SK-N-SH (cell line): ENCODE measurements at regions not wholly inside any gene's neighbourhood (a gene's known extent, or its start where the extent isn't known, plus 50 kb on each side); places are given as distances from the start of the nearest gene placed in this dataset.

ENCODE experiments used
- CTCF ChIA-PET: fragments of 300-600, 350-600 bp; formaldehyde crosslinking; extraction: SDS; loops from one replicate; lab custom pipeline; 2021; lab: Yijun Ruan, JAX
- POLR2A ChIA-PET: fragments of 350-600 bp; sonication (Branson Sonifier 250); formaldehyde crosslinking; extraction: SDS; loops from one replicate; lab custom pipeline; 2020; ENCODE audit warnings: antibody characterized with exemption, inconsistent platforms; lab: Yijun Ruan, JAX
- DNase-seq: peaks from one replicate; pipeline ENCODE4 v3.0.0; 2012
- H2AFZ ChIP-seq: fragments of 200-600 bp; sonication (generic); 2 replicates; pipeline ENCODE4 v1.8.1; 2016; ENCODE audit warnings: antibody characterized with exemption, mild to moderate bottlenecking, low read depth
- H3F3A ChIP-seq: fragments of 200-600 bp; sonication (generic); replicated peaks from 2 replicates; pipeline ENCODE3; 2016; ENCODE audit warnings: antibody characterized with exemption, mild to moderate bottlenecking; ENCODE audit not compliant: insufficient read depth
- H3K27ac ChIP-seq, 2 experiments: fragments of 200-500 bp in 1 of 2; fragments of 200-600 bp in 1 of 2; sonication (Bioruptor generic) in 1 of 2; sonication (generic), shearing (Covaris generic) in 1 of 2; 2 replicates each; pipeline versions ENCODE4 v1.5.1 to v1.6.1; 2014 to 2016; ENCODE audit warnings: low read depth in 2 of 2, inconsistent platforms in 1 of 2, low read length in 1 of 2, mild to moderate bottlenecking in 1 of 2, mixed read lengths in 1 of 2
- H3K27me3 ChIP-seq: fragments of 200-600 bp; sonication (generic), shearing (Covaris generic); 2 replicates; pipeline ENCODE4 v1.6.1; 2016; ENCODE audit warnings: mixed run types; ENCODE audit not compliant: insufficient read depth
- H3K36me3 ChIP-seq, 2 experiments: fragments of 200-500 bp in 1 of 2; fragments of 200-600 bp in 1 of 2; sonication (Bioruptor generic) in 1 of 2; sonication (generic) in 1 of 2; replicated peaks in 1 of 2; 2 replicates each; pipeline versions ENCODE3 to v1.5.1; 2014 to 2016; ENCODE audit warnings: low read length in 1 of 2, mild to moderate bottlenecking in 1 of 2; ENCODE audit not compliant: insufficient read depth in 2 of 2, control insufficient read depth in 1 of 2
- H3K4me1 ChIP-seq, 2 experiments: fragments of 200-500 bp in 1 of 2; fragments of 200-600 bp in 1 of 2; sonication (Bioruptor generic) in 1 of 2; sonication (generic), shearing (Covaris generic) in 1 of 2; 2 replicates each; pipeline versions ENCODE4 v1.5.1 to v1.6.1; 2014 to 2016; ENCODE audit warnings: low read depth in 1 of 2, low read length in 1 of 2, mixed run types in 1 of 2; ENCODE audit not compliant: insufficient read depth in 2 of 2, control insufficient read depth in 1 of 2
- H3K4me2 ChIP-seq: fragments of 200-600 bp; sonication (generic), shearing (Covaris generic); 2 replicates; pipeline ENCODE4 v1.6.1; 2017; ENCODE audit warnings: mixed run types
- H3K4me3 ChIP-seq, 2 experiments: fragments of 200-500 bp in 1 of 2; fragments of 200-600 bp in 1 of 2; sonication (Bioruptor generic) in 1 of 2; sonication (generic), shearing (Covaris generic) in 1 of 2; 2 replicates each; pipeline versions ENCODE4 v1.5.1 to v1.8.1; 2014 to 2016; ENCODE audit warnings: low read depth in 2 of 2, inconsistent platforms in 1 of 2, low read length in 1 of 2, mild to moderate bottlenecking in 1 of 2, mixed read lengths in 1 of 2, moderate library complexity in 1 of 2
- H3K79me2 ChIP-seq: fragments of 200-600 bp; sonication (generic); 2 replicates; pipeline ENCODE4 v1.8.1; 2017; ENCODE audit warnings: mild to moderate bottlenecking; ENCODE audit not compliant: insufficient read depth
- H3K9ac ChIP-seq: fragments of 200-600 bp; sonication (generic); 2 replicates; pipeline ENCODE4 v1.6.1; 2017; ENCODE audit warnings: mixed run types
- H3K9me2 ChIP-seq: fragments of 200-600 bp; sonication (generic); 2 replicates; pipeline ENCODE4 v1.6.1; 2017; ENCODE audit warnings: mixed run types
- H3K9me3 ChIP-seq: fragments of 200-600 bp; sonication (generic); 2 replicates; pipeline ENCODE4 v1.6.1; 2017; ENCODE audit warnings: mixed run types, mild to moderate bottlenecking, moderate library complexity
- H4K20me1 ChIP-seq: fragments of 200-600 bp; sonication (generic); 2 replicates; pipeline ENCODE4 v1.6.1; 2017; ENCODE audit warnings: mild to moderate bottlenecking, mixed run types; ENCODE audit not compliant: insufficient read depth
- CHD2 ChIP-seq: fragments of 150-350 bp; IDR thresholded peaks from 2 replicates; pipeline ENCODE4 v1.6.1; 2018; ENCODE audit warnings: low read length; ENCODE audit not compliant: partially characterized antibody
- EP300 ChIP-seq, 2 experiments: IDR thresholded peaks; 2 replicates each; pipeline versions ENCODE4 v1.4.0 to v1.6.1; 2012; ENCODE audit warnings: borderline replicate concordance in 1 of 2, low read depth in 1 of 2, low read length in 1 of 2
- FOSL2 ChIP-seq: IDR thresholded peaks from 2 replicates; pipeline ENCODE4 v1.4.0; 2012; ENCODE audit warnings: low read depth, mild to moderate bottlenecking, moderate library complexity, borderline replicate concordance
- FOXJ3 ChIP-seq: sonication (generic); formaldehyde crosslinking; IDR thresholded peaks from 2 replicates; pipeline ENCODE4 v1.5.1; 2020; ENCODE audit warnings: mild to moderate bottlenecking, missing genetic modification reagents
- FOXM1 ChIP-seq: IDR thresholded peaks from 2 replicates; pipeline ENCODE4 v1.4.0; 2012; ENCODE audit warnings: low read depth, mild to moderate bottlenecking
- GABPA ChIP-seq: IDR thresholded peaks from 2 replicates; pipeline ENCODE4 v1.4.0; 2012; ENCODE audit warnings: low read depth, mild to moderate bottlenecking
- GATA2 ChIP-seq: sonication (generic); formaldehyde crosslinking; IDR thresholded peaks from 2 replicates; pipeline ENCODE4 v1.5.0; 2020; ENCODE audit warnings: mild to moderate bottlenecking, missing genetic modification reagents
- MXI1 ChIP-seq: IDR thresholded peaks from 2 replicates; pipeline ENCODE4 v1.6.1; 2012; ENCODE audit warnings: mild to moderate bottlenecking, low read depth, low read length, improper control_type of control experiment
- NRF1 ChIP-seq: IDR thresholded peaks from 2 replicates; pipeline ENCODE4 v1.6.1; 2012; ENCODE audit warnings: low read depth, mild to moderate bottlenecking, low read length
- RAD21 ChIP-seq: IDR thresholded peaks from 2 replicates; pipeline ENCODE4 v1.6.1; 2012; ENCODE audit warnings: mild to moderate bottlenecking, low read length
- RCOR1 ChIP-seq: fragments of 150-350 bp; IDR thresholded peaks from 2 replicates; pipeline ENCODE4 v1.6.1; 2017; ENCODE audit warnings: antibody characterized with exemption, low read length
- REST ChIP-seq: IDR thresholded peaks from 2 replicates; pipeline ENCODE4 v1.6.1; 2012; ENCODE audit warnings: mild to moderate bottlenecking, low read depth, low read length, moderate library complexity
- SIN3A ChIP-seq: IDR thresholded peaks from 2 replicates; pipeline ENCODE4 v1.6.1; 2012; ENCODE audit warnings: low read depth, mild to moderate bottlenecking, low read length, moderate library complexity, borderline replicate concordance
- TAF1 ChIP-seq: IDR thresholded peaks from 2 replicates; pipeline ENCODE4 v1.6.1; 2012; ENCODE audit warnings: low read depth, mild to moderate bottlenecking, low read length, moderate library complexity, borderline replicate concordance
- TCF12 ChIP-seq: IDR thresholded peaks from 2 replicates; pipeline ENCODE4 v1.4.0; 2012
- TEAD4 ChIP-seq: IDR thresholded peaks from 2 replicates; pipeline ENCODE4 v1.4.0; 2012; ENCODE audit warnings: mild to moderate bottlenecking, borderline replicate concordance; ENCODE audit not compliant: insufficient read depth
- YY1 ChIP-seq: IDR thresholded peaks from 2 replicates; pipeline ENCODE4 v1.4.0; 2012; ENCODE audit warnings: low read depth, mild to moderate bottlenecking
- ZBTB33 ChIP-seq: IDR thresholded peaks from 2 replicates; pipeline ENCODE4 v1.4.0; 2012; ENCODE audit warnings: low read depth, borderline replicate concordance
- WGBS: methylation state at CpG from one replicate; pipeline ENCODE4 v1.1.6; 2017; ENCODE audit warnings: low lambda C conversion rate; 5-methylcytosine and 5-hydroxymethylcytosine counted together

- TF ChIP-seq EP300 (IDR thresholded peaks at IDR 0.05; ENCODE audit: borderline replicate concordance in 1 of 2, low read depth in 1 of 2, low read length in 1 of 2) = no peak
- TF ChIP-seq NRF1 = no peak
- TF ChIP-seq FOSL2 = no peak
- TF ChIP-seq RCOR1 = no peak
Measured at GRCh38 chr1:91173346-91173890, 151.6 kb upstream of the ZNF644 start (continued).

- ChIA-PET POLR2A (no interaction called here), CTCF (interaction anchor here (1.5 to 6.7 kb wide), 3 partner anchors 7 to 110 kb away, joined by 3 to 70 read pairs (median 5); no protein-coding TSS in a partner anchor)
- no peak overlapping the region for H3K4me3 ChIP-seq
- no peaks in the 10 kb centered on the region for H3K9me3 ChIP-seq
- H3K9me2 ChIP-seq = no peaks in the 10 kb centered on the region
- H3K27me3 ChIP-seq = peaks cover 7% of the 10 kb centered on the region; the same call in 1 of the 2 replicates
- DNase-seq = no peak
- no peaks in the 10 kb centered on the region for H3F3A ChIP-seq
- no peaks in the 10 kb centered on the region for H3K79me2 ChIP-seq
- 5% methylated on average over 2 of the region's 2 CpGs for WGBS
- no peaks in the 10 kb centered on the region for H3K36me3 ChIP-seq
- H4K20me1 ChIP-seq = no peaks in the 10 kb centered on the region
- H2AFZ ChIP-seq = no peak overlapping the region
- H3K4me1 ChIP-seq = no peaks in the 10 kb centered on the region; a peak in 1 of 4 replicates
- TF ChIP-seq CHD2 (no peak), FOXJ3 (no peak), MXI1 (no peak), FOXM1 (no peak), TAF1 (no peak), GABPA (no peak)
- no peak overlapping the region for H3K4me2 ChIP-seq
- no peak overlapping the region for H3K9ac ChIP-seq
- no peak overlapping the region for H3K27ac ChIP-seq
Measured at GRCh38 chr1:91172541-91172940, 150.7 kb upstream of the ZNF644 start.

- H3K4me2 ChIP-seq = no peak overlapping the region
- H3K79me2 ChIP-seq = no peaks in the 10 kb centered on the region
- H3F3A ChIP-seq = no peaks in the 10 kb centered on the region
- CTCF ChIA-PET = interaction anchor here (1.5 to 2.0 kb wide), 2 partner anchors 10 to 111 kb away, joined by 3 to 5 read pairs; no protein-coding TSS in a partner anchor
- H4K20me1 ChIP-seq = no peaks in the 10 kb centered on the region
- no peaks in the 10 kb centered on the region for H3K9me2 ChIP-seq
- no peaks in the 10 kb centered on the region for H3K36me3 ChIP-seq
- H3K9ac ChIP-seq = no peak overlapping the region
- H2AFZ ChIP-seq = no peak overlapping the region
- DNase-seq = no peak
- H3K27ac ChIP-seq = no peak overlapping the region
- H3K4me1 ChIP-seq = no peaks in the 10 kb centered on the region; a peak in 1 of 4 replicates
- TF ChIP-seq GABPA (no peak), RAD21 (no peak), ZBTB33 (no peak), TCF12 (no peak), YY1 (no peak), FOSL2 (no peak), REST (no peak), TEAD4 (no peak), EP300 (IDR thresholded peaks at IDR 0.05; ENCODE audit: borderline replicate concordance in 1 of 2, low read depth in 1 of 2, low read length in 1 of 2) (no peak), GATA2 (no peak), SIN3A (no peak)
- H3K9me3 ChIP-seq = no peaks in the 10 kb centered on the region
- POLR2A ChIA-PET = no interaction called here
- 3% methylated on average over 7 of the region's 7 CpGs for WGBS
- H3K27me3 ChIP-seq = peaks cover 7% of the 10 kb centered on the region; the same call in 1 of the 2 replicates
- H3K4me3 ChIP-seq = no peak overlapping the region
Measured at GRCh38 chr1:91171898-91172297, 150.1 kb upstream of the ZNF644 start.
